ENCODE measurements at regions not wholly inside any gene's neighbourhood (a gene's known extent, or its start where the extent isn't known, plus 50 kb on each side); places are given as distances from the start of the nearest gene placed in this dataset.

DNA sequence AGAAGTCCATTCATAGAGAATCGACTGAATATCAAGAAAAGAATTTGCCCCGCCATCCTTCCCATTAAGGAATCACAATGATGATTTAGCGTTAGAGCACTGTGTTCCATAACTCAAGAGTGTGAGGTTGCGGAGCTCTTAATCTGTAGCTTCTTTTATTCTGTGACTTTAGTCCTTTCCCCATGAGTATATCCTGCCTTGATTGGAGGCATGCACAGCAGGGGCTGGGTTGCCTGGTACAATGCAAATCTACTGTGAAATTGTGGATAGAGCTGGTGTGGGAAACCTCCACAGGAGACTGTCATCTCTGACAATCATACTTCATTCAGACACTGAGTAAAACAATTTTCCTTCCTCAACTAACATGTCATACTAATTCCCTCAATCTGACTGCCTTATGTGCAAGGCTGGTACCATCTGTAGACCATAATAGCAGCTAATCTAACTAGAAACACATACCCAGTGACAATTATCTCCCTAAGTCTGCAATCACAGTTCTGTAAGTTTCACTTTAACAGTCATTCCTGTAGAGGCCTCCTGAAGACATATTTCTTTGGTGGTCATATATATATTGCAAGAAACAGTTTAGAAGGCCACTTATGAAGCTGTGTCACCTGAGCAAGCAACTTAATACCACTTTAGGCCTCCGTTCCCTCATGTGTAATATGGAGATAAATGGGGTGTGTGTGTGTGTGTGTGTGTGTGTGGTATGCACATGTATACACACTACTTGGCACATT is 355.2 kb upstream of the FAM241A start:
- no peak for FAIRE-seq
- TF ChIP-seq POLR2AphosphoS5 (IDR thresholded peaks at IDR 0.05; ENCODE audit: low read depth, low read length) (no peak), POLR2A (IDR thresholded peaks at IDR 0.05; ENCODE audit: low read depth, low read length) (no peak), TAF1 (IDR thresholded peaks at IDR 0.05; ENCODE audit: low read depth, low read length) (no peak), POU2F2 (IDR thresholded peaks at IDR 0.05; ENCODE audit: low read depth, low read length) (no peak), SPI1 (IDR thresholded peaks at IDR 0.05; ENCODE audit: low read depth, low read length) (no peak), PAX5 (IDR thresholded peaks at IDR 0.05; ENCODE audit: insufficient read depth, low read length, severe bottlenecking) (no peak)
- DNase-seq (ENCODE audit: insufficient read length, low spot score), result no peak

DNA sequence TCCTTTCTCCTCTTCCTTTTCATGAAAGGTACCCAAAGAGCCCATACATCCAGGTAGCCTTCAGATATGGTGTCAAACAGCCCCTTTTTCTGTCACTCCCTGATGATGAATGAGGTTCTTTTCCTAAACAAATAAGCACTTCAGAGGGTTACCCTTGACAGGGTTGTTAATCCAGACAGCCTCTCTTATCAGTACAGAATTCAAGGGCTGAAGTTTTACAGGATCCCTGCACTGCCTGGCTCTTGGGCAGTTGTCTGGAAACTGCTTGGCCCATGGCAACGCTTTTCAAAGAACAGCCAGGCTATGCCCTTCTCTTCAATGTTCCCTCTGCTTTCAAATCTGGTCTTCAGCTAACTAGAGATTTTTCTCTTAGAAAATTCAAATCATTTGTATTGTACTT is 352.6 kb upstream of the FAM241A start:
- DNase-seq (ENCODE audit: insufficient read length, low spot score) (no peak), FAIRE-seq (no peak)
- no peak for TF ChIP-seq SPI1 (IDR thresholded peaks at IDR 0.05; ENCODE audit: low read depth, low read length)
- TF ChIP-seq TAF1 (IDR thresholded peaks at IDR 0.05; ENCODE audit: low read depth, low read length), result no peak
- no peak for TF ChIP-seq PAX5 (IDR thresholded peaks at IDR 0.05; ENCODE audit: insufficient read depth, low read length, severe bottlenecking)
- TF ChIP-seq POLR2AphosphoS5 (IDR thresholded peaks at IDR 0.05; ENCODE audit: low read depth, low read length), result no peak
- no peak for TF ChIP-seq POU2F2 (IDR thresholded peaks at IDR 0.05; ENCODE audit: low read depth, low read length)
- TF ChIP-seq POLR2A (IDR thresholded peaks at IDR 0.05; ENCODE audit: low read depth, low read length), result no peak

DNA sequence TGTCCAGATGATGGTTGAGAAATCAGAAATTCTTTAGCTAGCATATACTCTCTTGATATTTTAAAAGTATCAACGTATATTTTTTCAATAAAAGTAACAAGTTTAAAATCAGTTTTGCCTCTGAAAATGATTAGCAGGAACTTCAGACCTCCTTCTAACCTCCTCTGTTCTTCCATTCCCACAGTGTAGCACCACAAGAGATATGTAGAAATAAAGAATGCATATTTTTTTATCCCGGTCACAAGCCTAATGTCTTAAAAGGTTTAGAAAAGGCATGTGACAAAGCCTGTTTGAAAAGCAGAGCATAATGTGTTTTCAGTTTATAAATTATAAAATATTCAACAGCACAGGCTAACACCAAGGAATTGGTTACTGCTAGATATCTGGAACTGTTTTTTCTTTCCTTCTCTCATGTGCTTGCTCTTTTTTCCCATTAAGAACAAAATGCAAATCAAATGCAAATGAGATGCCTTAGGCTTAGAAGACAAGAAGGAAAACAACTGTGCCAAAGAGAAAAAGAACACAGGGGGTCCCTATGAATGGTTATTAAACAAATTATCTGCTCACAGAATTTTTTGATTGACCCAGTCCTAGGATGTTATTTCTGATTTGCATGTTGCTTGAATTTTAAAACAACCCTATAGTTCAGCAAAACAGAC is 351.7 kb upstream of the FAM241A start:
- no peak for TF ChIP-seq TAF1 (IDR thresholded peaks at IDR 0.05; ENCODE audit: low read depth, low read length)
- TF ChIP-seq POU2F2 (IDR thresholded peaks at IDR 0.05; ENCODE audit: low read depth, low read length), result no peak
- TF ChIP-seq PAX5 (IDR thresholded peaks at IDR 0.05; ENCODE audit: insufficient read depth, low read length, severe bottlenecking), result no peak
- FAIRE-seq, result no peak

DNA sequence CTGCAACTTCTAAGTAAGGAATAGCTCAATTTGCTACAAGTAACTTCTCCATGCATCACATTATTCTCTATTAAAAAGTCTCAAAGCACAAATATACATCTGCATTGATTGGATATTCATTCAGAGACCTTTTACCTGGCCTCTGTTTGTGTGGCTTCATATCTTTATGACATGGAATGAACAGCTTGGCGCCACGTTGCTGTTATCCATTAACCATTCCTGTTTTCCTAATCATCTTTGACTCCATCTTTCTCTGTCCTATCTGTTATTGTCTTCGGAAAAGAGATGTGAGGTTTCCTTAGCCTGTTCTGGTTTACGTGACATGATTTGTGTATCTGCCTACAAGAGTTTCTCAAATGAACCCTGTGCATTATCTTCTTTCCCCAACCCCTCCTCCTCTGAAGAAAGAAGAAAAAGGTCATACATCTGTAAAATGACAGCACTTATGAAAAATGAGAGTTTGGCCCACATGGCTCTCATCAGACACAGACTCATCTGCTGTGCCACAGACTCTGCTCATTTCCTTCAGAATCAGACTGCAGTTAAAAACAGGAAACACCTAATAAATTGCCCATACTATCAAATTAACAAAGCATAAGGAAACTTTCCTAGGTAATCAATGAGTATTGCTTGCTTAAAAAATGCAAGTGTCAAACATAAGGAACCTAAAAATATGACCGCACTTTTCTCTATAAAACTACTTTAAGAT is 347.6 kb upstream of the FAM241A start:
- no peak for FAIRE-seq
- DNase-seq (ENCODE audit: insufficient read length, low spot score), result no peak
- TF ChIP-seq PAX5 (IDR thresholded peaks at IDR 0.05; ENCODE audit: insufficient read depth, low read length, severe bottlenecking) (no peak), POLR2AphosphoS5 (IDR thresholded peaks at IDR 0.05; ENCODE audit: low read depth, low read length) (no peak), POU2F2 (IDR thresholded peaks at IDR 0.05; ENCODE audit: low read depth, low read length) (no peak), POLR2A (IDR thresholded peaks at IDR 0.05; ENCODE audit: low read depth, low read length) (no peak), TAF1 (IDR thresholded peaks at IDR 0.05; ENCODE audit: low read depth, low read length) (no peak), SPI1 (IDR thresholded peaks at IDR 0.05; ENCODE audit: low read depth, low read length) (no peak)

More for the DNA sequence above, 351.7 kb upstream of the FAM241A start:
- no peak for DNase-seq (ENCODE audit: insufficient read length, low spot score)

DNA sequence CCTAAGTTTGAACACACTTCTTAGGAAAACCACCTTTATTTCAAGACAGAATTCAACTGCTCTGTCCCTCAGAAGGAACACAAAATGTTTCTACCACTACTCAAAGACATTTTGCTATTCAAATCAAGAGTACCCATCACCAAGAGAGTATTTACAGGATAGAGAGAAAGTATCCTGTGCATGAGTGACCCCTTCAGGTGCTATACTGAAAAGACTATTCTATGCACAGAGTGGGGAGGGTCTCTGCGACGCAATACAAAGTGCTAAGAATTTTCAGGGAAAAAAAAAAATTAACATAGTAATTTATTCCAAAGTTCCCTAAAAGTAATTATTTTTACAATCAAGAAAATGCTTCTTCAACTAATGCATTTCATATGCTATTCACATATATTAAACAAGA is 346.4 kb upstream of the FAM241A start:
- FAIRE-seq (no peak), DNase-seq (ENCODE audit: insufficient read length, low spot score) (no peak)
- TF ChIP-seq POLR2AphosphoS5 (IDR thresholded peaks at IDR 0.05; ENCODE audit: low read depth, low read length) (no peak), PAX5 (IDR thresholded peaks at IDR 0.05; ENCODE audit: insufficient read depth, low read length, severe bottlenecking) (no peak), POLR2A (IDR thresholded peaks at IDR 0.05; ENCODE audit: low read depth, low read length) (no peak), TAF1 (IDR thresholded peaks at IDR 0.05; ENCODE audit: low read depth, low read length) (no peak), POU2F2 (IDR thresholded peaks at IDR 0.05; ENCODE audit: low read depth, low read length) (no peak), SPI1 (IDR thresholded peaks at IDR 0.05; ENCODE audit: low read depth, low read length) (no peak)

DNA sequence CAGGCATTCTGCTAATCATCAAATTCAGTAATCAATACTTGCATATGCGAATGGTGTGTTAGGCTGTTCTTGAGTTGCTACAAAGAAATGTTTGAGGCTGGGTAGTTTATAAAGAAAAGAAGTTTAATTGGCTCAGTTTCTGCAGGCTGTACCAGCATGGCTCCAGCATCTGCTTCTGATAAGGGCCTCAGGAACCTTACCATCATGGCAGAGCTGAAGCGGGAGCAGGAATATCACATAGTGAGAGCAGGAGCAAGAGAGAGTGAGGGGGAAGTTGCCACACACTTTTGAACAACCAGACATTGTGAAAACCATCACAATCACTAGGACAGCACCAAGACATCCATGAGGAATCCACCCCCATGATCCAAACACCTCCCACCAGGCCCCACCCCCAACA is 344.7 kb upstream of the FAM241A start:
- no peak for TF ChIP-seq POLR2A (IDR thresholded peaks at IDR 0.05; ENCODE audit: low read depth, low read length)
- DNase-seq (ENCODE audit: insufficient read length, low spot score) (no peak), FAIRE-seq (no peak)

DNA sequence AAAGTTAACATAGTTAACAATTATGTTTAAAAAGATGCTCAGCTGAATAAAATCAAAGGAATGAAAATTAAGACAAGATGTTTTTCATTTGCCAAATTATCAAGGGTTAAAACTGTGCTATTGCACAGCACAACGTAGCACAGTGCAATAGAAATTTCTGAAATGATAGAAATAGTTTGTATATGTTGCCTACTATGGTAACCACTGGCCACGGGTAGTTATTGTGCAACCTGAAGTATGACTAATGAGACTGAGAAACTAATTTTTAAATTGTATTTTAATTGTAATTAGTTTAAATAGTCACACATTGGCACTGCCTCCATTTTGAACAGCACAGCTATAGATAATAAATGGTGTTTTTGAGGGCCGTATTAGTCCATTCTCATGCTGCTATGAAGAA is 343.1 kb upstream of the FAM241A start:
- no peak for FAIRE-seq

DNA sequence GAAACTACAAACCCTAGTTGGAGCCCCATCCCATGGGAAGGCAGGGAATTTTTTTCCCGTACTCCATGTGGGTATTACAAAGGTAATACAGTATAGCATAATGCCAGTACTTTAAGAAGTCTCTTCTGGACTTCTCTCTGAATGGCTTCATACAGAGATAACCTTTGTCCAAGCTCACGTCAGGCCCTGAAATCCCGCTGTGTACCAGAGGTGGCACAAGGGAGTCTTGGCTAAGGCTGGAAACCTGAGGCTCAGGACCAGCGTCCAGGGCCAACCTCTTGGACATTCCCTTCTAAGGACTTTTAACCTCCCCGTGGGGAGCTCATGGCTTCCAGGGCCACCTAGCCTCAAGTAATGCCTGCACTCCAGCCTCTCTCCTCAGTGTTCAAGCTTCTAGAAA is 338.9 kb upstream of the FAM241A start:
- FAIRE-seq, result no peak
- no peak for TF ChIP-seq SPI1 (IDR thresholded peaks at IDR 0.05; ENCODE audit: low read depth, low read length)
- TF ChIP-seq POLR2AphosphoS5 (IDR thresholded peaks at IDR 0.05; ENCODE audit: low read depth, low read length), result no peak
- no peak for TF ChIP-seq PAX5 (IDR thresholded peaks at IDR 0.05; ENCODE audit: insufficient read depth, low read length, severe bottlenecking)
- TF ChIP-seq TAF1 (IDR thresholded peaks at IDR 0.05; ENCODE audit: low read depth, low read length), result no peak
- TF ChIP-seq POLR2A (IDR thresholded peaks at IDR 0.05; ENCODE audit: low read depth, low read length), result no peak
- TF ChIP-seq POU2F2 (IDR thresholded peaks at IDR 0.05; ENCODE audit: low read depth, low read length), result no peak
- DNase-seq (ENCODE audit: insufficient read length, low spot score), result no peak

More for the DNA sequence above, 343.1 kb upstream of the FAM241A start:
- TF ChIP-seq SPI1 (IDR thresholded peaks at IDR 0.05; ENCODE audit: low read depth, low read length), result no peak
- no peak for TF ChIP-seq TAF1 (IDR thresholded peaks at IDR 0.05; ENCODE audit: low read depth, low read length)
- no peak for TF ChIP-seq POU2F2 (IDR thresholded peaks at IDR 0.05; ENCODE audit: low read depth, low read length)
- TF ChIP-seq POLR2A (IDR thresholded peaks at IDR 0.05; ENCODE audit: low read depth, low read length), result no peak
- TF ChIP-seq POLR2AphosphoS5 (IDR thresholded peaks at IDR 0.05; ENCODE audit: low read depth, low read length), result no peak
- TF ChIP-seq PAX5 (IDR thresholded peaks at IDR 0.05; ENCODE audit: insufficient read depth, low read length, severe bottlenecking), result no peak
- no peak for DNase-seq (ENCODE audit: insufficient read length, low spot score)

DNA sequence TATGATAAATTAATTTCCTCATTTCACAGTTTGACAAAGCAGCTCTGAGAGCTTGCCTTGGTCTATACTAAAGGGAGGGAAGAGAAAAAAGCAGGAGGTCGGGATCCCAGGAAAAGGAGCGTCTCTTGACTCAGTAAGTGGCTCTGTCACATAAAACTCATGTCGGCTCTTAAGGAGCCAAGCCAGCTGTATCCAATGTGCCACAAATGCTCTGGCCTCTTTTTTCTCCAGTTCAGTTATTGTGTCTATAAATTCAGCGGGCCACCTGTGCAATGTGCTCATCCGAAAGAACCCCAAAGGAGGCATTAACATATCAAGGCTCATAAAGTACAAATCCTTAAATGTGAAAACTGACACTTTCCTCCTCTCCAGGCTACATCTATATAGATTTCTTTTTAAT is 337.7 kb upstream of the FAM241A start:
- FAIRE-seq, result no peak
- DNase-seq (ENCODE audit: insufficient read length, low spot score), result no peak

More for the DNA sequence above, 337.7 kb upstream of the FAM241A start:
- TF ChIP-seq SPI1 (IDR thresholded peaks at IDR 0.05; ENCODE audit: low read depth, low read length) (no peak), TAF1 (IDR thresholded peaks at IDR 0.05; ENCODE audit: low read depth, low read length) (no peak), POU2F2 (IDR thresholded peaks at IDR 0.05; ENCODE audit: low read depth, low read length) (no peak), PAX5 (IDR thresholded peaks at IDR 0.05; ENCODE audit: insufficient read depth, low read length, severe bottlenecking) (no peak)
